Transverse colon (tissue), 4 donors: ENCODE measurements at regions not wholly inside any gene's neighbourhood (a gene's known extent, or its start where the extent isn't known, plus 50 kb on each side); places are given as distances from the start of the nearest gene placed in this dataset.

Experiments
- DNase-seq: peaks from one replicate; pipeline ENCODE4 v3.0.0-alpha.2; 2019
- H3K27ac ChIP-seq, 4 donors: fragments of 200-600 bp; sonication (generic); 2 replicates each; pipeline ENCODE4 v1.5.1; 2016 to 2018; ENCODE audit warnings: inconsistent platforms in 4 of 4
- H3K27me3 ChIP-seq: fragments of 200-600 bp; sonication (generic); 2 replicates; pipeline ENCODE4 v1.5.1; 2017; ENCODE audit warnings: inconsistent platforms
- H3K36me3 ChIP-seq, 4 donors: fragments of 200-600 bp; sonication (generic); 2 replicates each; pipeline ENCODE4 v1.5.1; 2017 to 2019; ENCODE audit warnings: inconsistent platforms in 4 of 4
- H3K4me1 ChIP-seq, 4 donors: fragments of 200-600 bp; sonication (generic); 2 replicates each; pipeline ENCODE4 v1.5.1; 2017 to 2020; ENCODE audit warnings: inconsistent platforms in 4 of 4
- H3K4me3 ChIP-seq, 4 donors: fragments of 200-600 bp; sonication (generic); 1 replicate in 1 of 4; 2 replicates in 3 of 4; pipeline versions ENCODE4 v1.5.1 to v1.6.1; 2017 to 2019; ENCODE audit warnings: inconsistent platforms in 4 of 4
- H3K9me3 ChIP-seq, 2 donors: fragments of 200-600 bp; sonication (generic); 2 replicates each; pipeline ENCODE4 v1.5.1; 2017 to 2019; ENCODE audit warnings: inconsistent platforms in 2 of 2
- CTCF ChIP-seq, 5 experiments: fragments of 200-600 bp in 3 of 5; fragments of 450-650 bp in 2 of 5; sonication (generic) in 3 of 5; IDR thresholded peaks; 1 replicate in 2 of 5; 2 replicates in 3 of 5; pipeline ENCODE4 v1.5.1; 2016 to 2017; ENCODE audit warnings: antibody characterized with exemption in 5 of 5, inconsistent platforms in 3 of 5, mild to moderate bottlenecking in 2 of 5, moderate library complexity in 1 of 5
- EP300 ChIP-seq: sonication (generic); formaldehyde crosslinking; IDR thresholded peaks from one replicate; pipeline ENCODE4 v1.6.1; 2017; ENCODE audit warnings: antibody characterized with exemption, low read depth
- POLR2A ChIP-seq: fragments of 450-650 bp; IDR thresholded peaks from one replicate; pipeline ENCODE4 v1.6.1; 2016; ENCODE audit warnings: antibody characterized with exemption, mild to moderate bottlenecking, moderate library complexity
- POLR2AphosphoS5 ChIP-seq, 3 donors: sonication (generic); formaldehyde crosslinking; IDR thresholded peaks; one replicate each; pipeline ENCODE4 v1.6.1; 2016; ENCODE audit warnings: antibody characterized with exemption in 3 of 3
- WGBS, 2 donors: methylation state at CpG; one replicate each; pipeline ENCODE4 v1.1.5; 2018; ENCODE audit warnings: low coverage in 1 of 2; 5-methylcytosine and 5-hydroxymethylcytosine counted together
- in situ Hi-C, 4 donors: fragments of 200-750 bp; cut with MboI; loops; one replicate each; pipeline versions ENCODE4 v1.15.0 to v1.15.1; 2017; ENCODE audit warnings: low sequenced_read_pairs in 3 of 4, low pct_ligation_motif_present in 1 of 4, low pct_unique_long_range_greater_than_20kb in 1 of 4
- intact Hi-C: fragments of 100-400 bp; cut with DNase I; formaldehyde crosslinking; loops from one replicate; pipeline ENCODE4 v1.15.1; 2023; ENCODE audit warnings: low total_unique reads

- Histone ChIP-seq H3K36me3 (no peaks in the 10 kb centered on the region), H3K4me1 (no peaks in the 10 kb centered on the region), H3K27ac (no peak overlapping the region), H3K27me3 (no peaks in the 10 kb centered on the region), H3K9me3 (no peaks in the 10 kb centered on the region), H3K4me3 (no peak overlapping the region)
- intact Hi-C loops, result no loop called here
- in situ Hi-C loops, result no loop called here
- TF ChIP-seq CTCF (IDR thresholded peaks at IDR 0.05) (no peak), POLR2AphosphoS5 (IDR thresholded peaks at IDR 0.05) (no peak), POLR2A (no peak), EP300 (no peak)
- DNase-seq, result no peak
- 56 to 67% methylated on average over 4 of the region's 4 CpGs for WGBS, 2 donors
Observed at GRCh38 chr6:8337147-8337546, 98.2 kb downstream of the SLC35B3 start.

- Histone ChIP-seq H3K4me3 (no peak overlapping the region), H3K4me1 (no peaks in the 10 kb centered on the region), H3K36me3 (no peaks in the 10 kb centered on the region), H3K27ac (no peak overlapping the region), H3K9me3 (no peaks in the 10 kb centered on the region), H3K27me3 (no peaks in the 10 kb centered on the region)
- intact Hi-C loops, result no loop called here
- 77 to 82% methylated on average over 9 to 11 of the region's 11 CpGs for WGBS, 2 donors
- TF ChIP-seq POLR2AphosphoS5 (IDR thresholded peaks at IDR 0.05) (no peak), POLR2A (no peak), EP300 (no peak), CTCF (IDR thresholded peaks at IDR 0.05) (no peak)
- in situ Hi-C loops, result no loop called here
- no peak for DNase-seq
Observed at GRCh38 chr6:8336406-8337057, 98.8 kb downstream of the SLC35B3 start.

GRCh38 chr6:8335896-8336295 lies 99.4 kb downstream of the SLC35B3 start:
- no peaks in the 10 kb centered on the region for H3K27me3 ChIP-seq
- TF ChIP-seq EP300 (no peak), CTCF (IDR thresholded peaks at IDR 0.05) (no peak), POLR2AphosphoS5 (IDR thresholded peaks at IDR 0.05) (no peak), POLR2A (no peak)
- no peak overlapping the region for H3K4me3 ChIP-seq
- in situ Hi-C loops (no loop called here), intact Hi-C loops (no loop called here)
- no peaks in the 10 kb centered on the region for H3K4me1 ChIP-seq
- no peaks in the 10 kb centered on the region for H3K9me3 ChIP-seq
- no peak for DNase-seq
- no peak overlapping the region for H3K27ac ChIP-seq
- no peaks in the 10 kb centered on the region for H3K36me3 ChIP-seq
- 84 to 100% methylated on average over 1 to 7 of the region's 7 CpGs for WGBS, 2 donors

- no peak overlapping the region for H3K27ac ChIP-seq
- H3K4me1 ChIP-seq, result peaks cover 0 to 3% (median 0%) of the 10 kb centered on the region in 4 donors
- intact Hi-C loops, result no loop called here
- no peaks in the 10 kb centered on the region for H3K36me3 ChIP-seq
- WGBS, 2 donors, result 86 to 97% methylated on average over 1 of the region's 1 CpG
- H3K4me3 ChIP-seq, result no peak overlapping the region
- no peaks in the 10 kb centered on the region for H3K9me3 ChIP-seq
- no peak for DNase-seq
- in situ Hi-C loops, result no loop called here
- H3K27me3 ChIP-seq, result no peaks in the 10 kb centered on the region
- TF ChIP-seq CTCF (IDR thresholded peaks at IDR 0.05) (no peak), POLR2AphosphoS5 (IDR thresholded peaks at IDR 0.05) (no peak), POLR2A (no peak), EP300 (no peak)
Observed at GRCh38 chr6:8335381-8335780, 100.0 kb downstream of the SLC35B3 start.
